AG04450 (cell line): ENCODE measurements at regions not wholly inside any gene's neighbourhood (a gene's known extent, or its start where the extent isn't known, plus 50 kb on each side); places are given as distances from the start of the nearest gene placed in this dataset.

Source experiments
- CTCF ChIA-PET: fragments of 300-600, 350-600 bp; formaldehyde crosslinking; extraction: SDS; loops from one replicate; lab custom pipeline; 2022; ENCODE audit warnings: antibody characterized with exemption, inconsistent platforms; lab: Charles Lee
- POLR2A ChIA-PET: fragments of 350-600 bp; formaldehyde crosslinking; extraction: SDS; loops from one replicate; lab custom pipeline; 2021; ENCODE audit warnings: antibody characterized with exemption, inconsistent platforms; lab: Yijun Ruan, JAX
- DNase-seq: peaks from one replicate; pipeline ENCODE4 v3.0.0-alpha.2; 2011; ENCODE audit warnings: low read depth, low spot score
- H3K27ac ChIP-seq: one replicate; pipeline ENCODE4 v1.5.1; 2012; ENCODE audit warnings: low read depth, low read length, control low read depth
- H3K27me3 ChIP-seq: one replicate; pipeline ENCODE4 v1.6.0; 2012; ENCODE audit warnings: low read length; ENCODE audit not compliant: control insufficient read depth, insufficient read depth
- H3K4me3 ChIP-seq: 2 replicates; pipeline ENCODE4 v1.5.1; 2011; ENCODE audit warnings: mild to moderate bottlenecking, low read depth, low read length, control low read depth
- H3K9me3 ChIP-seq: 2 replicates; pipeline ENCODE4 v1.5.1; 2012; ENCODE audit warnings: low read length; ENCODE audit not compliant: control insufficient read depth, insufficient read depth
- TF ChIP-seq, protein P1 (sequence below): IDR thresholded peaks from 2 replicates; pipeline ENCODE4 v1.5.1; 2011; ENCODE audit warnings: low read depth, low read length, control low read depth, inconsistent platforms

DNA sequence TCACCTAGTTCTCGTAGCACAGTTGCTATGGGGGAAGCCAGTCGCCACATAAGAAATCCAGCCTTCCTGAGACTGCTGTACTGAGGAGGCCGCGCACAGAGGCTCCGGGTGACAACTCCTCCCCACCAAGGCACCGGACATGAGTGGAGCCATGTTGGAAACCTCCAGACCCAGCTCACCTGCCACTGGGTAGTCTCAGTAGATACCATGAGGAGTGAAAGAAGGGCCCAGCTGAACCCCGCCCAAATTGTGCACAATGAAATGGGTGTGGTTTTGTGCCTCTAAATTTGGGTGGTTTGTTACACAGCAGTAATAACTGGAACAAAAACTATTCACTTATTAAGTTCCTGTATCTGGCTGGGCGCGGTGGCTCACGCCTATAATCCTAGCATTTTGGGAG lies 198.7 kb downstream of the BCOR start:
- POLR2A ChIA-PET = no interaction called here

DNA sequence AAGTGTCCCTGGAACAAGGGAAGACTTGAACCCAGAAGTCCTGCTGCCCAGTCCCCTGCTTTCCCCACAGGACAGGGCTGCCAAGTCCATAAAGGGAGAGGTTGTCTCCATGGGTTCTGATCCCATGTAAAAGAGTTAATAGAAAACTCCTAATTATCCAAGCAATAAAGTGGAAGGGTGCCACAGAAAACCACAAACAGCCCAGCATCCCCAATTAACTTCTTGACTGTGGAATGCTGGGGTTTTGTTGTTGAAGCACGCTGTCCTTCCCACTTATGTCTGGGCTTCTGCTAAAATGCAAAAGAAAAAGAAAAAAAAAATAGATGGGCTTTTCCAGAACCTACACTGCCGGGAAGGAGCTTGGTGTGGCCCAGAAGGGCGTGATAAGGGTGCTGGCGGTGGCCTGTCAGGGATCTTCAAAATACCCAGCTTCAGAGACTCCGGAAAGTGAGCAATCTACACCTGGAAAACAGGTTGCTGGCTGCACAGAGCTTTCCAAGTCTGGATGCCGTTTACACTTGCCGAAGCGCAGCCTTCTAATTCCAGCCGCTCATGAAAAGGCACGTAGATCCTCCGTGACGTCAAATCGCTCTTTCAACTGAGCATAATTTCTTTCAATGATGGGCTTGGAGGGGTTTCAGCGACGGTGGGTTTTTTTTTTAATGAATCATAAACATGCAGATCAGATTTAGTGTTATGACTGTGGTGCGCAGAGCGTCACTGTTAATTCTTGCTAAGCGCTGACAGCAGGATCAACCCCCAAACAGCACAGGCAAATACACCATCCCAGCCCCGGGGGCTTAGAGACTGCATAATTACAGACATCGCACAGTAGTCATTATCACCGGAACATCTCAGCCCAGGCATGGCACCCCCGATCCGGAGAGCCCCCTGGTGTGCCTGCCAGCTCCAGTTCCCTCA lies 197.6 kb downstream of the BCOR start:
- Histone ChIP-seq H3K27me3 (no peaks in the 10 kb centered on the region), H3K4me3 (no peak overlapping the region), H3K27ac (no peak overlapping the region), H3K9me3 (no peaks in the 10 kb centered on the region)
- no peak for DNase-seq
- POLR2A ChIA-PET = no interaction called here
- TF ChIP-seq, protein P1, sequence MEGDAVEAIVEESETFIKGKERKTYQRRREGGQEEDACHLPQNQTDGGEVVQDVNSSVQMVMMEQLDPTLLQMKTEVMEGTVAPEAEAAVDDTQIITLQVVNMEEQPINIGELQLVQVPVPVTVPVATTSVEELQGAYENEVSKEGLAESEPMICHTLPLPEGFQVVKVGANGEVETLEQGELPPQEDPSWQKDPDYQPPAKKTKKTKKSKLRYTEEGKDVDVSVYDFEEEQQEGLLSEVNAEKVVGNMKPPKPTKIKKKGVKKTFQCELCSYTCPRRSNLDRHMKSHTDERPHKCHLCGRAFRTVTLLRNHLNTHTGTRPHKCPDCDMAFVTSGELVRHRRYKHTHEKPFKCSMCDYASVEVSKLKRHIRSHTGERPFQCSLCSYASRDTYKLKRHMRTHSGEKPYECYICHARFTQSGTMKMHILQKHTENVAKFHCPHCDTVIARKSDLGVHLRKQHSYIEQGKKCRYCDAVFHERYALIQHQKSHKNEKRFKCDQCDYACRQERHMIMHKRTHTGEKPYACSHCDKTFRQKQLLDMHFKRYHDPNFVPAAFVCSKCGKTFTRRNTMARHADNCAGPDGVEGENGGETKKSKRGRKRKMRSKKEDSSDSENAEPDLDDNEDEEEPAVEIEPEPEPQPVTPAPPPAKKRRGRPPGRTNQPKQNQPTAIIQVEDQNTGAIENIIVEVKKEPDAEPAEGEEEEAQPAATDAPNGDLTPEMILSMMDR = no peak
- CTCF ChIA-PET = no interaction called here

More for the DNA sequence above, 198.7 kb downstream of the BCOR start:
- Histone ChIP-seq H3K27me3 (no peaks in the 10 kb centered on the region), H3K9me3 (no peaks in the 10 kb centered on the region), H3K27ac (no peak overlapping the region), H3K4me3 (no peak overlapping the region)
- DNase-seq = no peak
- TF ChIP-seq, protein P1 = no peak
- CTCF ChIA-PET = no interaction called here

DNA sequence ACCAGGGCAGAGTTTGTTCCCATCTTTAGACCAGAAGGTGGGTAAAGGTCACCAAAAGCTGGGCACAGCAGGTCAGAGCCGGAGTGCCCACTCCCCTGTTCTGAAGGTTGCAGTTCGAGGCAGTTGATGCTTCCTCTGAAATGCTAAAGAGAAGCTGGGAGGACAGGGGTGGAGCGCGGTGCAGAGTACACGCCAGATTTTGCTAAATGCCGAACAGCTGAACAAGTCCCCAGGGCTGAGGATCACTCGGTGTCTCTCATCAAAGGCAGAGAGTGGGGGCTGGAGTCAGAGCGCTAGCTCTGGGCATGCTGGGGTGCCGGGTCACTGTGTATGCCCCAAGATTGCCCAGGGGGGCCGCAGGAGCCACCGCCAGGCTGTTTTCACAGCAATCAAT lies 197.0 kb downstream of the BCOR start:
- Histone ChIP-seq H3K9me3 (no peaks in the 10 kb centered on the region), H3K27me3 (no peaks in the 10 kb centered on the region), H3K4me3 (no peak overlapping the region), H3K27ac (no peak overlapping the region)
- TF ChIP-seq, protein P1 = no peak
- ChIA-PET POLR2A (no interaction called here), CTCF (no interaction called here)
- DNase-seq = no peak

DNA sequence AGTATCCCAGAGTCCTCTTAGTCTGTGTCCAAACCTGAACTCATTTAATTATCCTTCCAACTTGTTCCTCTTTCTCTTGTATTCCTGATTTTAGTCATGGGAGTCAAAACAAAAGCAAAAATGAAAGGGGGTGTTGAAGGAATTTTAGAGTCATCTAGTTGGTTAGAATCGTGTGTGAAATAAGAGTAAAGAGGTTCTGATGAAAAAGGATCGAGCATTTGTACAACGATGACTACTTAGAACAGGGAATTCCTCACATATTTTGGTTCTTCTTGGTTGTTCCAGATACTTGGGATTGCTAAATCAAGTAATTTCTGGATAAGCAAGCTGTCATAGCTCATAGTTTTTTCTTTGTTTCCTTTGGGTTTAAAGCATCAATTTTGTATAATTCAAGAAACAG lies 194.4 kb downstream of the BCOR start:
- peak overlapping the region; percentile 39 for H3K27ac ChIP-seq
- no peak overlapping the region for H3K4me3 ChIP-seq
- TF ChIP-seq, protein P1 = no peak
- no peaks in the 10 kb centered on the region for H3K27me3 ChIP-seq
- DNase-seq = no peak
- H3K9me3 ChIP-seq = no peaks in the 10 kb centered on the region
- ChIA-PET CTCF (no interaction called here), POLR2A (no interaction called here)

DNA sequence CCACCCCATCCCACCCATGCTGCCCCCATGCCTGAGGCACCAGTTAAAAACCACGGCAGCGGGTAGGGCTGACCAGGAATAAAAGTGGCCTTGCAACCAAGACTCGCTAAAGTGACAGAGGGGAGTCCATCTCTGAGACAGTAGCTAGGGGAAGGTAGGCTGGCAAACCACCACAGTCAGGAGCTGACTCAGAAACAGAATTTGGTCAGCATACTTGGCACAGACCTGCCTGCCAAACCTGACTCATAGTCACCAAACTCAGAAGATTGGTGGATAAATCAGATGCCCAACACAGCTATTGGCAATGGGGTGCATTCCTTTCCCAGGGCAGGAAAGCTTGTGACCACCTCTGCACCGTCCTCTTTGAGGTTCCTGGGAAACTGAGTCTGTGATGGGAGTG lies 193.8 kb downstream of the BCOR start:
- DNase-seq = no peak
- Histone ChIP-seq H3K4me3 (no peak overlapping the region), H3K27ac (peak overlapping the region; percentile 39), H3K27me3 (no peaks in the 10 kb centered on the region), H3K9me3 (no peaks in the 10 kb centered on the region)
- ChIA-PET CTCF (no interaction called here), POLR2A (interaction anchor here (0.9 kb wide), 1 partner anchor 111 kb away, joined by 4 read pairs; no protein-coding TSS in a partner anchor)
- TF ChIP-seq, protein P1 = no peak
